MG63 (cell line): ENCODE measurements at regions not wholly inside any gene's neighbourhood (a gene's known extent, or its start where the extent isn't known, plus 50 kb on each side); places are given as distances from the start of the nearest gene placed in this dataset.
"Not testable (repeated sequence)": the region's sequence is repeated elsewhere in the genome, so short reads cannot be mapped to it uniquely, and the experiment has no call there.

ENCODE experiments used
- DNase-seq: peaks from one replicate; pipeline ENCODE4 v3.0.0-alpha.2; 2020
- H3K27me3 ChIP-seq: fragments of 250-450 bp; sonication (Bioruptor Pico); 2 replicates; pipeline ENCODE4 v1.5.1; 2020; ENCODE audit warnings: mild to moderate bottlenecking, moderate library complexity
- H3K36me3 ChIP-seq: fragments of 250-450 bp; sonication (Bioruptor Pico); 2 replicates; pipeline ENCODE4 v1.5.1; 2020; ENCODE audit warnings: mild to moderate bottlenecking, moderate library complexity
- H3K4me3 ChIP-seq: fragments of 250-450 bp; sonication (Bioruptor Pico); 2 replicates; pipeline ENCODE4 v1.5.1; 2020; ENCODE audit warnings: mild to moderate bottlenecking, moderate library complexity
- H3K9me3 ChIP-seq: fragments of 250-450 bp; sonication (Bioruptor Pico); 2 replicates; pipeline ENCODE4 v1.5.1; 2020; ENCODE audit warnings: mild to moderate bottlenecking, moderate library complexity

DNA sequence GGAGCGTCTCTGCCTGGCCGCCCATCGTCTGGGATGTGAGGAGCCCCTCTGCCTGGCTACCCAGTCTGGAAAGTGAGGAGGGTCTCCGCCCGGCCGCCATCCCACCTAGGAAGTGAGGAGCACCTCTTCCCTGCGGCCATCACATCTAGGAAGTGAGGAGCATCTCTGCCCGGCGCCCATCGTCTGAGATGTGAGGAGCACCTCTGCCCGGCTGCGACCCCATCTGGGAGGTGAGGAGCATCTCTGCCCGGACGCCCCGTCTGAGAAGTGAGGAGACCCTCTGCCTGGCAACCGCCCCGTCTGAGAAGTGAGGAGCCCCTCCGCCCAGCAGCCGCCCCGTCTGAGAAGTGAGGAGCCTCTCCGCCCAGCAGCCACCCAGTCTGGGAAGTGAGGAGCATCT is 84.5 kb downstream of the IDS start:
- not testable (repeated sequence) for H3K36me3 ChIP-seq, H3K4me3 ChIP-seq, H3K27me3 ChIP-seq, DNase-seq, H3K9me3 ChIP-seq

DNA sequence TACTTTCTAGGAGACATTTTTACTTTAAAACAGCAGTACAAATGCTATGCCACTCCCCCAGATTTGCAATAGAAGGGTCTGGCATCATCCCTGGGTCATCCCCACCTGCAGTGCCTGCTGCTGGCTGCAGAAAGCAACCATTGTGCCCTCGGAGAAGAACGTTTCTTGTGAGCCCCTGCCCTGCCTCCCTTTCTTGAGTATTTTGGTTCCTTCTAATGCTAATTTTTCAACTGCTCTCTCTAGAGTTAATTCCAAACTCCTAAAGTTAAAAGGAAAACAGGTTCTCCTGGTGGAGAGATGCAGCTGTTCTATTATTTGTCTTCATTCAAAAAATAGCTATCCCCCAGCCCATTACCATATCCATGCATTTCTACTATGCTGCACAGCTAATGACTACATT is 107.1 kb downstream of the IDS start:
- Histone ChIP-seq H3K9me3 (no peaks in the 10 kb centered on the region), H3K27me3 (no peaks in the 10 kb centered on the region), H3K4me3 (no peak overlapping the region), H3K36me3 (no peaks in the 10 kb centered on the region)
- no peak for DNase-seq

GRCh38 chrX:149392921-149393320 is 112.2 kb downstream of the IDS start:
- Histone ChIP-seq H3K36me3 (no peaks in the 10 kb centered on the region), H3K9me3 (no peaks in the 10 kb centered on the region), H3K27me3 (no peaks in the 10 kb centered on the region), H3K4me3 (no peak overlapping the region)
- DNase-seq: no peak

- H3K27me3 ChIP-seq: no peaks in the 10 kb centered on the region
- DNase-seq: no peak
- H3K9me3 ChIP-seq: no peaks in the 10 kb centered on the region
- no peaks in the 10 kb centered on the region for H3K36me3 ChIP-seq
- no peak overlapping the region for H3K4me3 ChIP-seq
Measured at GRCh38 chrX:149383852-149384251, 121.3 kb downstream of the IDS start.

DNA sequence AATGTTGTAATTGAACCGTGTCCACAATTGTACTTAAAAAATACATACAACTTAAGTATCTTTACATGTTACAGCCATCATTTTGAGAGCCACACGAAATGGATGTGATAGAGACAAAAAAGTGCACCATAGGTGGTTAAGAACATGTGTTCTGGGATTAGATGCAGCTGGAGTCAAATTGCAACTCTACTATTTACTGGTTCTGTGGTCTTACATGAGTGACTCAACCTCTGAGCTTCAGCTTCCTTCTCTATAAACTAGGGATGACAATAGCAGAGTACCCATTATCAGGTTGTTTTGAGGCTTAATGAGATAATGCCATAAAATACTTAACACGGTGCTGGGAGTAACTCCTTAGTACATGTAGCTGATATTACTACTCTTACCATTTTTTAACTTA is 130.4 kb downstream of the IDS start:
- H3K4me3 ChIP-seq: no peak overlapping the region
- H3K9me3 ChIP-seq: no peaks in the 10 kb centered on the region
- no peaks in the 10 kb centered on the region for H3K27me3 ChIP-seq
- no peak for DNase-seq
- no peaks in the 10 kb centered on the region for H3K36me3 ChIP-seq

DNA sequence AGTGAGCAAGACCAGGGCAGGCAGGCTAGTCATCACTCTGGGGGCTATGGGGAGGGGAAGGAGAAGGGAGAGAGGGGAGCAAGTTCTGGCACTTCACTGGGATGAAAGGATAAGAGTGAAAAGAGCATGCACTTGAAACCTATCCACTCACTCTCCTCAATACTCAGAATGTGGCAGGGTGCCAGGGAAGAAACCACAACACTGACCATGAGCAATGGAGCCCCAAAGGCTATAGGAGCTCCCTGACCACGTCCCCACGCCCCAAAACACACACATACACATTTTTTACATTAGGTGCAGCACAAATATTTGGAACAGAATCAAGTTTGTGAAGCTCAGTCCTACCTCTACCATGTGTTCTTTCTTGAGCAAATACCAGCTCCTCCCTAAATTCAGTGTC is 132.2 kb downstream of the IDS start:
- no peak for DNase-seq
- Histone ChIP-seq H3K9me3 (no peaks in the 10 kb centered on the region), H3K4me3 (no peak overlapping the region), H3K27me3 (no peaks in the 10 kb centered on the region), H3K36me3 (no peaks in the 10 kb centered on the region)

DNA sequence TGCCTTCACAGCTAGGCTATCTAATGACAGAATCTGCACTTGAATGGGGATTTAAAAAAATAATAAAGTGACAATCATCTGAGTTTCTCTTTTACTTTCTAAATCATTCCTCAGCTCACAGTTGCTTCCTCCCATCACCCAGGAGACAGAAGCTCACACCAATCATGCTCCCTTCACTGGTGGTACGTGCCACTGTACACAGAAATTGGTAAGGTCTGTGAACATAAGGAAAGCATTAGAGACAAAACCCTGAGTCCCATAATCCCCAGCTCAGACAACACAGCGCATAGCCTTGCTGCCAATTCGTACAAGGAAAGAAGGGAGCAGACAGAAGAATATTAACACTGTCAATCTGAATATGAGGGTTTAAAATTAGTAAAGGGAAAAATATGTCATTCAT is 133.1 kb downstream of the IDS start:
- no peaks in the 10 kb centered on the region for H3K9me3 ChIP-seq
- DNase-seq: no peak
- H3K27me3 ChIP-seq: no peaks in the 10 kb centered on the region

GRCh38 chrX:149370097-149370496 is 135.0 kb downstream of the IDS start:
- no peaks in the 10 kb centered on the region for H3K9me3 ChIP-seq
- H3K36me3 ChIP-seq: no peaks in the 10 kb centered on the region
- H3K4me3 ChIP-seq: no peak overlapping the region
- no peaks in the 10 kb centered on the region for H3K27me3 ChIP-seq
- no peak for DNase-seq

More for the DNA sequence above, 133.1 kb downstream of the IDS start:
- Histone ChIP-seq H3K36me3 (no peaks in the 10 kb centered on the region), H3K4me3 (no peak overlapping the region)

DNA sequence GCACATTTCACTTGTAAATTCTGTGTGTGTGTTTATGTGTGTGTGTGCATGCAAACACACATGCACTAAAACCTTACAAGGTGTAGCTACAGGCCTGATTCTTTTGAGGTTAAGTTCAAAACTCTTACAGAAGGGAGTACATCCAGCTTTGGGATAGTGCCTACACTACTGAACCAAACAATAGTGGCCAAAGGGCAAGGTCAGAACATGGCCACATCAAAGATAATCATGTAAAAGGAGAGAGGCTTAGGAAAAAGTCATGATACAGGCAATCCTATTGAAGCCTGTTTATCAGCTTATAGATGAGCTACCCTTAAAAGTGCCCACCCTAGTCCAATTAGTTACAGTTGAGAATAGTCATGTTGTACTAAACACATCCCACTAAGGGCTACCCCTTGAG is 139.6 kb downstream of the IDS start:
- Histone ChIP-seq H3K36me3 (no peaks in the 10 kb centered on the region), H3K9me3 (no peaks in the 10 kb centered on the region), H3K4me3 (no peak overlapping the region), H3K27me3 (no peaks in the 10 kb centered on the region)
- DNase-seq: no peak

GRCh38 chrX:149365061-149365460 is 140.0 kb downstream of the IDS start:
- DNase-seq: no peak
- no peaks in the 10 kb centered on the region for H3K27me3 ChIP-seq
- H3K9me3 ChIP-seq: no peaks in the 10 kb centered on the region
- no peaks in the 10 kb centered on the region for H3K36me3 ChIP-seq
- H3K4me3 ChIP-seq: no peak overlapping the region

DNA sequence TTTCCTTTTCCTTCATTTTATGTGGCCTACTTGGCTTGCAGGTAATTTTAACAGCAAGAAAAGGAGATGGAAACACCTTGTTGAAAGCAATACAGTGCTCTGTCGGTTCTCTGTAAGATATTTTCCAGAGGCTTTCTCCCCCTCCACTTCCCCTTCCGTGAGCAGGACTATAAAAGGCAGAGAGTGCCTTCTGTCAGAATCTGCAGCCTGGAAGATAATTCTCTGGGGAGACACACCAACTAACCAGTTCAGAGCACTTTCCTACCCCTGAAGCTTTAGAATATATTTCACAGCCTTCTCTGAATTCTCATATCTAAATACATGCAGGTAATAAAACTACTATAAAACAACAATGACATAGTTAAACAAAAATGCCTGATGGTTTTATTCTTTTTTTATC is 141.1 kb downstream of the IDS start:
- no peaks in the 10 kb centered on the region for H3K9me3 ChIP-seq
- H3K4me3 ChIP-seq: no peak overlapping the region
- no peak for DNase-seq
- H3K27me3 ChIP-seq: no peaks in the 10 kb centered on the region
- H3K36me3 ChIP-seq: no peaks in the 10 kb centered on the region

DNA sequence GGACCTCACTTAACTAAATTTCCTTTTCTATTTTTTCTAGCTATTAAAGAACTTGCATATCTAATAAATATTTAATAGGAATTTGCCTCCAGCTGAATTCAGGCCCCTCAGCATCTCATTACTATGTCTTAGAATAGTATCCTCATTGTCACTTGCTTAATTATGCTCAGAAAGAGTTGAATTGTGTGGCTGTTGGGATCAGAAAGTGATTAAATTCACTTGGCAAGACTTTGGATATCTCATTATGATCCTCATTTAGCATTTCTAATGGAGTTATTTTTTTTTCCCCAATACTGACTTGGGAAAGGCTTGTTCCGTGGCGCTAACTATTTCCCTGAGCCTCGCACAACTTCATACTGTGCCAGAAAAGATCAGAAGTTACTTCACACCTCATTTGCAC is 158.8 kb downstream of the IDS start:
- Histone ChIP-seq H3K9me3 (no peaks in the 10 kb centered on the region), H3K36me3 (no peaks in the 10 kb centered on the region), H3K27me3 (no peaks in the 10 kb centered on the region), H3K4me3 (no peak overlapping the region)
- DNase-seq: no peak

- H3K27me3 ChIP-seq: no peaks in the 10 kb centered on the region
- no peaks in the 10 kb centered on the region for H3K36me3 ChIP-seq
- H3K9me3 ChIP-seq: no peaks in the 10 kb centered on the region
- H3K4me3 ChIP-seq: no peak overlapping the region
- no peak for DNase-seq
Measured at GRCh38 chrX:149322316-149322715, 182.8 kb downstream of the IDS start.

DNA sequence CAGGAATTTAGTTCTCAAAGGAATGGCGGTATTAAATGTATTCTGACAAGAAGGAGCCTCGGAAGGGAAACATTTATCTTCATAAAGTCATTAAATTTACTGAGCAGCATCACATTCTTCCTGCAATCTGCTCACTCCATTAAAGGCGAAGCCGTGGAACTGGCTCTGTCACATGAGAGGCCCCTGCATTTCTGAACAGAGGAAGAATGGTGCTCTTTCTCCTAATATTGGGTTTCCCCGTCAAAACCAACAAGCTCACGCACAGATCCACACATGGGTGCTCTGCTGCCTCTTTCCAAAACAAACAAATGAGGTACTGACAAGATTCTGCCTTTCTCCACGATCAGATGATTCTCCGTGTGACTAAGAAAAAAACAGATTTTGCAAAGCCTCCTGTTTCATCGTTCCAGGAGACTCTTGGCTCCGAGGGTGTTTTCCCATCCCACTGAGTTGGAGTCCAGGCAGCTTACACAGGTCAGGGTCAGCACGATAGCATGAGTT is 191.2 kb downstream of the IDS start:
- Histone ChIP-seq H3K9me3 (no peaks in the 10 kb centered on the region), H3K4me3 (no peak overlapping the region), H3K27me3 (no peaks in the 10 kb centered on the region), H3K36me3 (no peaks in the 10 kb centered on the region)
- DNase-seq: peak; percentile 54

- DNase-seq: no peak
- no peaks in the 10 kb centered on the region for H3K27me3 ChIP-seq
- H3K4me3 ChIP-seq: no peak overlapping the region
Measured at GRCh38 chrX:149312988-149313387, 192.1 kb downstream of the IDS start.

DNA sequence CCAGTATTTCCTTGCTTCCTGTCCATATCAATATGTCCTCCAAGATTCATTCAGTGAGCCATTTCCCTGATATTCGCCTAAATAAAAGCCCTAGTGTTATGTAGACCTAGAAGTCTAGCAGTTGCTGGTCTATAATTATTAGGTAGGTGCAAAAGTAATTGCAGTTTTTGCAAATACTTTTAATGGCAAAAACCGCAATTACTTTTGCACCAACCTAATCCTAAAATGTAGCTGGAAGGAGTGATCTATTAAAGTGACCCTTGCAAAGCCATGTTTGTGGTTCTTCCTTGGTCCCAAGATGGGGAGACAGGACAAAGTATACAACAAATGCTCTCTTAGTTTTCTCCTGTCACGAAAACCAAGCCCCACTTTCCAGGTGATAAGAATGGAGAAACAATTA is 193.0 kb downstream of the IDS start:
- H3K36me3 ChIP-seq: no peaks in the 10 kb centered on the region
- DNase-seq: no peak
- H3K9me3 ChIP-seq: no peaks in the 10 kb centered on the region
- no peaks in the 10 kb centered on the region for H3K27me3 ChIP-seq
- H3K4me3 ChIP-seq: no peak overlapping the region

More at GRCh38 chrX:149312988-149313387, 192.1 kb downstream of the IDS start:
- H3K36me3 ChIP-seq: no peaks in the 10 kb centered on the region
- no peaks in the 10 kb centered on the region for H3K9me3 ChIP-seq

- Histone ChIP-seq H3K27me3 (no peaks in the 10 kb centered on the region), H3K4me3 (no peak overlapping the region), H3K9me3 (no peaks in the 10 kb centered on the region), H3K36me3 (no peaks in the 10 kb centered on the region)
- no peak for DNase-seq
Measured at GRCh38 chrX:149302705-149303104, 202.4 kb downstream of the IDS start.

GRCh38 chrX:149298111-149298510 is 207.0 kb downstream of the IDS start:
- H3K36me3 ChIP-seq: no peaks in the 10 kb centered on the region
- no peaks in the 10 kb centered on the region for H3K9me3 ChIP-seq
- H3K27me3 ChIP-seq: no peaks in the 10 kb centered on the region
- no peak for DNase-seq
- H3K4me3 ChIP-seq: no peak overlapping the region

- H3K36me3 ChIP-seq: no peaks in the 10 kb centered on the region
- H3K9me3 ChIP-seq: no peaks in the 10 kb centered on the region
- H3K4me3 ChIP-seq: no peak overlapping the region
- DNase-seq: no peak
- no peaks in the 10 kb centered on the region for H3K27me3 ChIP-seq
Measured at GRCh38 chrX:149296092-149296491, 209.0 kb downstream of the IDS start.
